Fibroblast of mammary gland (primary cell): ENCODE measurements at regions not wholly inside any gene's neighbourhood (a gene's known extent, or its start where the extent isn't known, plus 50 kb on each side); places are given as distances from the start of the nearest gene placed in this dataset.
A peak's percentile ranks its signal among the peaks of the same experiment; 100 is the strongest.

Experiments used
- DNase-seq: peaks from one replicate; pipeline ENCODE4 v3.0.0-alpha.2; 2010; ENCODE audit warnings: low read depth
- H3K4me3 ChIP-seq: 2 replicates; pipeline ENCODE4 v1.5.1; 2011; ENCODE audit warnings: low read depth, mild to moderate bottlenecking, low read length, moderate library complexity; ENCODE audit not compliant: control insufficient read depth
- CTCF ChIP-seq: conservative IDR thresholded peaks from 2 replicates; pipeline ENCODE4 v1.5.1; 2011; ENCODE audit warnings: low read depth, low read length, inconsistent platforms; ENCODE audit not compliant: control insufficient read depth, insufficient read depth

GRCh38 chr14:88929656-88930436 lies 105.4 kb downstream of the TTC8 start:
- DNase-seq: no peak
- H3K4me3 ChIP-seq: no peak overlapping the region
- peak; percentile 27 for TF ChIP-seq CTCF

GRCh38 chr14:88931321-88932110 lies 107.1 kb downstream of the TTC8 start:
- DNase-seq: no peak
- TF ChIP-seq CTCF: no peak
- H3K4me3 ChIP-seq: no peak overlapping the region

- no peak for DNase-seq
- no peak overlapping the region for H3K4me3 ChIP-seq
- TF ChIP-seq CTCF: no peak
Measured at GRCh38 chr14:88933191-88933590, 108.7 kb downstream of the TTC8 start.

- no peak overlapping the region for H3K4me3 ChIP-seq
- DNase-seq: no peak
- TF ChIP-seq CTCF: no peak
Measured at GRCh38 chr14:88934351-88934806, 109.9 kb downstream of the TTC8 start.

GRCh38 chr14:88935083-88935482 lies 110.6 kb downstream of the TTC8 start:
- no peak overlapping the region for H3K4me3 ChIP-seq
- TF ChIP-seq CTCF: no peak
- no peak for DNase-seq

- H3K4me3 ChIP-seq: no peak overlapping the region
- DNase-seq: no peak
- no peak for TF ChIP-seq CTCF
Measured at GRCh38 chr14:88937706-88938105, 113.3 kb downstream of the TTC8 start.
